ENCODE measurements at regions not wholly inside any gene's neighbourhood (a gene's known extent, or its start where the extent isn't known, plus 50 kb on each side); places are given as distances from the start of the nearest gene placed in this dataset.

DNA sequence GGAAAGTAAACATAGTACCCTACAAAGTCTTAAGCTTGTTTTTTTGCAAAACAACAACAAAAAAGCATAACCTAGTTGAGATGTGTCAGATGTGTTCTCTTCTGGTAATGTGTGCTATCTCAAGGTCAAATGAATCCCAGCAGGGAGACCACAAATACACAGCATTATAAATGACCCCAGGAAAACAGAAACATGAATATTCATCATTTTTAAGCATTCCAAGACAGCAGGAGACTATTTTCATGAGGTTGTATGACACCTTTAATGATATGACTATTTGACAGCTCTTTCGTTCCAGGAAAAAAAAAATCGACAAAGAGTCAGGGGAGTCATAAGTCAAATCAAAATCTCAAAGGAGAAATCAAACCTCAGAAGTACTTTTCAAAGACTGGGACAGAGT, 62.7 kb upstream of the CBLB start:
- no peak for TF ChIP-seq YY1 (IDR thresholded peaks at IDR 0.05; ENCODE audit: insufficient read depth, insufficient read length)
- TF ChIP-seq ZNF274 (IDR thresholded peaks at IDR 0.05; ENCODE audit: low read depth, low read length): no peak
